ENCODE measurements at regions not wholly inside any gene's neighbourhood (a gene's known extent, or its start where the extent isn't known, plus 50 kb on each side); places are given as distances from the start of the nearest gene placed in this dataset.

GRCh38 chr14:25389948-25390347 lies 340.0 kb upstream of the STXBP6 start:
- TF ChIP-seq CTCF (IDR thresholded peaks at IDR 0.05; ENCODE audit: low read depth, low read length, poor library complexity, severe bottlenecking) (no peak), EZH2phosphoT487 (IDR thresholded peaks at IDR 0.05; ENCODE audit: borderline replicate concordance, low read length) (no peak)
- no peaks in the 10 kb centered on the region for H3K79me2 ChIP-seq (ENCODE audit: control insufficient read depth, low read length)
- H3K4me1 ChIP-seq (ENCODE audit: control insufficient read depth, low read length), result no peaks in the 10 kb centered on the region
- no peak overlapping the region for H3K4me2 ChIP-seq (ENCODE audit: low read length)
- H3K9me3 ChIP-seq (ENCODE audit: control insufficient read depth, insufficient read depth, low read length), result no peaks in the 10 kb centered on the region
- H4K20me1 ChIP-seq (ENCODE audit: control insufficient read depth, insufficient read depth, low read depth, low read length), result no peaks in the 10 kb centered on the region
- H3K27me3 ChIP-seq (ENCODE audit: control insufficient read depth, low read length), result no peaks in the 10 kb centered on the region
- H3K4me3 ChIP-seq (ENCODE audit: low read length), result no peak overlapping the region
- H3K36me3 ChIP-seq (ENCODE audit: control insufficient read depth, low read length), result no peaks in the 10 kb centered on the region
- H3F3A ChIP-seq (ENCODE audit: control insufficient read depth, insufficient read depth), result no peaks in the 10 kb centered on the region
- H3K27ac ChIP-seq (ENCODE audit: low read depth, low read length), result no peak overlapping the region
- H3K9me2 ChIP-seq (replicated peaks; ENCODE audit: control insufficient read depth, low read length), result no peaks in the 10 kb centered on the region

GRCh38 chr14:25381498-25381897 lies 331.6 kb upstream of the STXBP6 start:
- no peaks in the 10 kb centered on the region for H3K9me2 ChIP-seq (replicated peaks; ENCODE audit: control insufficient read depth, low read length)
- H3K4me2 ChIP-seq (ENCODE audit: low read length), result no peak overlapping the region
- no peaks in the 10 kb centered on the region for H3K4me1 ChIP-seq (ENCODE audit: control insufficient read depth, low read length)
- no peaks in the 10 kb centered on the region for H3F3A ChIP-seq (ENCODE audit: control insufficient read depth, insufficient read depth)
- no peaks in the 10 kb centered on the region for H3K9me3 ChIP-seq (ENCODE audit: control insufficient read depth, insufficient read depth, low read length)
- H3K4me3 ChIP-seq (ENCODE audit: low read length), result no peak overlapping the region
- no peaks in the 10 kb centered on the region for H3K36me3 ChIP-seq (ENCODE audit: control insufficient read depth, low read length)
- peaks cover 7% of the 10 kb centered on the region; the same call in 1 of the 2 replicates for H3K27me3 ChIP-seq (ENCODE audit: control insufficient read depth, low read length)
- H3K79me2 ChIP-seq (ENCODE audit: control insufficient read depth, low read length), result no peaks in the 10 kb centered on the region
- no peaks in the 10 kb centered on the region for H4K20me1 ChIP-seq (ENCODE audit: control insufficient read depth, insufficient read depth, low read depth, low read length)
- H3K27ac ChIP-seq (ENCODE audit: low read depth, low read length), result no peak overlapping the region
- TF ChIP-seq CTCF (IDR thresholded peaks at IDR 0.05; ENCODE audit: low read depth, low read length, poor library complexity, severe bottlenecking) (peak; percentile 45), EZH2phosphoT487 (IDR thresholded peaks at IDR 0.05; ENCODE audit: borderline replicate concordance, low read length) (no peak)

- Histone ChIP-seq H3K9me3 (ENCODE audit: control insufficient read depth, insufficient read depth, low read length) (peaks cover 3% of the 10 kb centered on the region; the same call in 1 of the 2 replicates), H3K4me2 (ENCODE audit: low read length) (no peak overlapping the region), H3K79me2 (ENCODE audit: control insufficient read depth, low read length) (no peaks in the 10 kb centered on the region), H3K36me3 (ENCODE audit: control insufficient read depth, low read length) (no peaks in the 10 kb centered on the region), H3F3A (ENCODE audit: control insufficient read depth, insufficient read depth) (no peaks in the 10 kb centered on the region), H3K27me3 (ENCODE audit: control insufficient read depth, low read length) (peaks cover 7% of the 10 kb centered on the region; the same call in 1 of the 2 replicates), H4K20me1 (ENCODE audit: control insufficient read depth, insufficient read depth, low read depth, low read length) (no peaks in the 10 kb centered on the region), H3K4me1 (ENCODE audit: control insufficient read depth, low read length) (no peaks in the 10 kb centered on the region), H3K27ac (ENCODE audit: low read depth, low read length) (no peak overlapping the region), H3K9me2 (replicated peaks; ENCODE audit: control insufficient read depth, low read length) (no peaks in the 10 kb centered on the region), H3K4me3 (ENCODE audit: low read length) (no peak overlapping the region)
- TF ChIP-seq CTCF (IDR thresholded peaks at IDR 0.05; ENCODE audit: low read depth, low read length, poor library complexity, severe bottlenecking) (no peak), EZH2phosphoT487 (IDR thresholded peaks at IDR 0.05; ENCODE audit: borderline replicate concordance, low read length) (no peak)
Observed at GRCh38 chr14:25375639-25376038, 325.7 kb upstream of the STXBP6 start.
